Retina (tissue), 1 donor: ENCODE measurements at regions not wholly inside any gene's neighbourhood (a gene's known extent, or its start where the extent isn't known, plus 50 kb on each side); places are given as distances from the start of the nearest gene placed in this dataset.
A peak's percentile ranks its signal among the peaks of the same experiment; 100 is the strongest.

Experiments
- DNase-seq: peaks from one replicate; pipeline ENCODE4 v3.0.0-alpha.2; 2016

DNA sequence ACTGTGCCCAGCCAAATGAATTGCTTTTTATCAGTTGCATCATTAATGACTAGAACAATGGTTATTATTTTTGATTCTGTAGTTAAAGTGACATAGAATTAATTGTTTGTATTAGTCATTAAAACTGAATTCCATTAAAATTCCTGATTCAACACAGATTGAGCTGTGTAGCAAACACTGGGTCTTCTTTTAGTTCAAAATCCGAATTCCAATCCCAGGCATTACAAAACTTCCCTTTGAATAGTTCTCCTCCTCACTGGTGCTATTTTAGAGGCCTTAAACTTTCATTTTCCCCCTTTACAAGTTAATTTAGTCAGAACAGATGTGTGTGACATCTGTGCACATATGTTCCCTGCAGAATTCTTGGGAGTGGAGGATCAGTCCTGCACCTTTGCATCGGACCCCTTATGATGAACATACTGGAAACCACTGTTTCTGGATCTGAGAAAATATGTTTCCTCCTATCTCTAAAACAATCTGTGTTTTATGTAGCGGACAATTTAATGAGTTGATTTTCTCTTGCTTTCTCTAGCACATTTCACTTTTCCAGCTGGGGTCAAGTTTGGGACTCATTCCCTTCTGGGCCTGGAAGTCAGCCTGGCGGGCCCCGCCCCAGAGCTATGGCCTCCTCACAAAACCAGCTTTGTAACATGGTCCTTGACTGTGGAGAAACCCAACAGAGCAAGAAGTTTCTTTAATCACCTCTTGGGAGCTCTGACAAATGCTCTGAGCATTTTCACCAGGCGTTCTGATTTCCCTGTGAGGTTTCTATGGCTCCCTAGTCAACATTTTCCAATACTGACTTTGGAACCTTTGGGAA lies 87.9 kb upstream of the MAMDC2 start:
- no peak for DNase-seq

- DNase-seq = no peak
Measured at GRCh38 chr9:69961843-69962242, 81.8 kb upstream of the MAMDC2 start.

DNA sequence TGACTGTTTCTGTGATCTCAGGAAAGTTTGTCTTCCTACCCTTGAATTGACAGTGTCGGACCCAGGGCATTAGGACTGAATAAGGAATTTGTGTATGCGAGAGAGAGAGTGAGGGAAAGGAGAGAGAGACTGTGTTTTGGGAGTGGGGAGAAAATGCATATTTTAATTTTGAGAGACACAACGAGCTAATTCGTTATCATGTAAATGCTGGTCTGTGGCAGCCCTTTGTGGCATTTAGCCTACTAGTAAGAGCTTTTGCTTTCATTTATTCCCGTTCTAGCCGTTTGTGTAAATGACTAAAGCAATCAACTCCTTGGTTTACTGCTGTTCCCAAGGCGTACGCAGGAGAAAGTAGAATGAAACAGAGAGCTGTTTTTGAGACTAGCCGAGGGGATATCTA lies 79.8 kb upstream of the MAMDC2 start:
- DNase-seq = no peak

DNA sequence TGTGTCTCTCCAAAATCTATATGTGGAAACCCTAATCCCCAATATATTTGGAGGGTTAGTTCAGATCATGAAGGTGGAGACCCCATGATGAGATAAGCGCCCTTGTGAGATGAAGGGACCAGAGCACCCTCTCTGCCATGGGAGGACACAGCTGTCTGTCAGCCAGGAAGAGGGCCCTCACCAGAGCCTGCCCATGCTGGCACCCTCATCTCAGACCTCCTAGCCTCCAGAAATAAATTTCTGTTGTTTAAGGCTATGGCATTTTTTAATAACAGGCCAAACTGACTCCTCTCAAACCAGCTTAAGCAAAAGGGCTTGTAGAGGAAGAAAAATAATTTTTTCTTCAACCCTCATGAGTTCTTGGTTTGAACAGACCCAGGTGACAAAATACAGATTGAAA lies 79.2 kb upstream of the MAMDC2 start:
- DNase-seq = no peak

DNA sequence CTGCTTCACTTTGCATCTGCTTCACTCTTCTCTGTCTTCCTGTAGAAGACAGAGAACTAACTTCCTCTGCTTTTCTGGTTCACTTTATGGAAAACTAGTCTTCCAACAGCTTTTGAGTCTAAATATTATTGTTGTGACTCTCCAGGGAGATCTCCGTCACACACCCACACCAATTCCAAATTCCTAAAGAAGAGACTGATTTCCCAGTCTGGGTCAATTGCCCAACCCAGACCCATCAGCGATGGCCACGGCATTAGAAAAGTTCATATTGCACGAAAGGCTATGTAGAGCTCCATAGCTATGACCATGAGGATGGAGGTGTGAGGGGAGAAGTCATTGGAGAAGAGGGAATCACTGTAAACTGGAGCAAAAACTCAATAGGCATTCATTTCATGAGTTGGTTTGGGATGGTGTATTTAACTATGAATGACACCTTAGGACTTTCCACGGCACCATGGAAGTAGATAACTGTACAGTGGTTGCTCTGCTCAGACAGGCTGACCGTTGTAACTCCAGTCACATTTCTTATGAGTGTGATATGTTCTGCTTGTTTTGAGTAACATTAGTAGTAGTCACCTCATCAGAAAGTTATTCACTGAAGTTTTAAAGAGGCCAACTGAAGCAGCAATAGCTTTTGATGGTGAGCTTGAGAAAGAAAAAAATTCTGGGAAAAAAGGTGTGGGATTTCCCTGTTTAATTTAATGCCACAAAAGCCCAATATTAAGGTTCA lies 78.1 kb upstream of the MAMDC2 start:
- no peak for DNase-seq

GRCh38 chr9:69967344-69967743 lies 76.3 kb upstream of the MAMDC2 start:
- no peak for DNase-seq

DNA sequence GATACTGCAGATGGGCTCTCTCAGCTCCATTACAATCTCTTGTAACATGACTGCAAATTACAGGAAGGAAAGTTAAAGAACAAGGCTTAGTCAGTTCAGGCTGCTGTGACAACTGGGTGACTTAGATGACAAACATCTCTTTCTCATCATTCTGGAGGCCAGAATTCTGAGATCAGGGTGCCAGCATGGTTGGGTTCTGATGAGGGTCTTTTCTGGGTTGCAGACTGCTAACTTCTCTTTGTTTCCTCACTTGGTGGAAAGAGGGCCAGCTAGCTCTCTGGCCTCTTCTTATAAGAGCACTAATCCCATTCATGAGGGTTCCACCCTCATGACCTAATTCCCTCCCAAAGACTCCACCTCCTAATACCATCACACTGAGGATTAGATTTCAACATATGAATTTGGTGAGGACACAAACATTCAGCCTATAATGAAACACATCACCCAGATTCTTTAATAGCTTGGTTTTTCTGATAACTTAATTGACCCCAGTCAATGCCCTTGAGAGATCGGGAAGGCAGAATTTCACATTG lies 73.6 kb upstream of the MAMDC2 start:
- no peak for DNase-seq

DNA sequence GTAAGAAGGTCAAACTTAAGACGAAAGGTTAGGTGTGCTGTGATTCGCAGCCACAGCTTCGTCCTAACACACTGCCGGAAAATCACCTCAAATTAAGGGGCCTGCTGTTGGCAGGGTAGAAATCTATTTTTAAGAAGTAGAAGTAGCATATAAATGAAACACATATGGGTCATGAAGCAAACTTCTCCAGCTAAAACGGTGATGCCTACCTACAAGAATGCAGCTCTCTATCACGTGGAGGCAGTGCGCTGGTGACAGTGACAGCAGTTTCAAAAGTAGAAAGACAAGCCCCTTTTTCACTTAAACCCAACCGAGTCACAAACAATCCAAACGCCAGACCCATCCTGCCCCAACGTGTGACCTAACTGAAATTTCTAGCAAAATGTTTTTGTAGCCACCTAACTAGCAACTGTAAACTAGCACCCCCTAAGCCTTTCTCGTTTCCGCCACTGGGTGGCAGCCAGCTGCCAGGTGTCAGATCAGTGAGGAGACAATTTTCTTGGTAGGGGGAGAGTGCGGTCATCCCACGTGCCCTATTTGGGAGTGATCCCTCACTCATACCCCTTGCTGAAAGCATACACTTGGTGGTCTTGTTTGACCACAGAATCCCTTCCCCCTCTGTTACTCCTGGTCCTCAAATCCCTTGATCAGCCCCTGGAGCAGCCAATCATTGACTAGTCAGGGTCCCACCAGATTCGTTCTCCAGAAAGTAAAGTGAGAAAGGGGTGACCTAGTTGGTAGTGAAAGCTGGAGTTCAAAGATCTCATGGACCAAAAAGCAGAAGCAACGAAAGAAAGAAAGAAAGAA lies 71.8 kb upstream of the MAMDC2 start:
- peak; percentile 77 for DNase-seq

GRCh38 chr9:69975681-69976080 lies 68.0 kb upstream of the MAMDC2 start:
- DNase-seq = no peak

- DNase-seq = no peak
Measured at GRCh38 chr9:69976152-69976551, 67.5 kb upstream of the MAMDC2 start.

DNA sequence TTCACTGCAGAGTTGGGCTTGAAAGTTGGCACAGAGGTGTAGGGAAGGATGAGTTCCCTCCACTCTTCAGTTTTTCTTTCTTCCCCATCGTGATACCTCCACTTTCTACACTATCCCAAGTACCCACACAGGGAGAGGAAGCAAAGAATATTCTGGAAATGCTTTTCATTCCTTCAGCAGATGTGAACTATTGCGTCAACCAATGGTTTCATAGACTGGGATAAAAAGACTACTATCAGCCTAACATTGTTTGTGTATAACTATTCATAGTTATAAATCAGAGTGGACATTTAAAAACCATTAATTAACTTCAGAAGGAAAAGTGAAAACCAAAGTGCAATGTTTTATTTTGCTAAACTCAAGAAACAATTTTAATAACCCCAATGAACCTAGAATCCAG lies 63.6 kb upstream of the MAMDC2 start:
- no peak for DNase-seq

DNA sequence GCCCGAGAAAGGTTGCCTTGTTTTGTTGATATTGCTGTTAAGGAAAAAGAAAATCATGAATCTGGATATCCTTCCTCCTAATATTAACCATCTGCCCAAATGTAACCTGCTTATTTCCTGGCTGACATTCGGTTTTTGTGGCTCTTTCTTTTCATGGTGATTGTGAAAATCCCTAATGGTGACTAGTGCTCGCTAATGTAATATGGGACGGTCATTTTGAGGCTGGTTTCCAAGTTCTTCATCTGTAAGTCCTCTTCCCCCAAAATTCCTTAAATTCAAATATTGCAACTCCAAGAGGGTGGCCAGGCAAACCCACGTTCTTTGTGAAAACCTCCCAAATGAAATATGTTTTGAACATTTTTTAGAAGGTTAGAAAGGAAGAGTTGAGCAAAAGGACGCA lies 63.1 kb upstream of the MAMDC2 start:
- DNase-seq = no peak

DNA sequence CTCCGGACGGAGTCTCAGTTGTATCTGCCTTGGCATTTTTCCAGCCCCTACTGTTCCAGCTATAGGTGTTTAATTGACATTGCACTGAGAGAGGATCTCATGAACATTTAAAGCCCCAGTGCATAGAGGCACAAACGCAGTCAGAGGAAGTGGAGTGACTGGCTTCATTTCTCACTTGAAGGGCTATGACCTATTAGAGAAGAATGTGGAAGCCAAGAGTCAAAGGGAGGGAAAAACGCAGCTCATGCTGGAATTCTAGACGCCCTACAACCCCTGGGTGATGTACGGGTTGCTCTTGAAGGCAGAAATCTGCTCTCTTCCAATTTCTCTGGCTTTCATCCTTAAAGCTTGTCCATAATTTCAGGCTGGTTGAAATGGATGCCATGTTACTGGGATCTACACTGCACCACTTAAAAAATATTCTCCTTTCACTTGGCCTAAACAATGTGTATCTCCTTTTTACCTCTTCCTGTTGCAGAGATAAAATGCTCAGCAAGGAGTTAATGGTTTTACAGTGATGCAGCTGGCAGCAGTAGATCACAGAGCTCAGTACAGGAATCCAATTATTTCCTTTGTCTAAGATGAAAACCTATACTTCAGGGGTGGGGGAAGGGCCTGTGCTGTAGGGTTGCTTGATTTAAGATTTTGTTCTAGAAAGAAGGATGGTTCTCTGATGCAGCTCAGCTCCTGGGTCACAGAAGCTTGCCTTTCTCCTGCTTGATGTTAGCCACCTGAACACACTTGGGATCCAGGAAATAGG lies 61.8 kb upstream of the MAMDC2 start:
- no peak for DNase-seq

DNA sequence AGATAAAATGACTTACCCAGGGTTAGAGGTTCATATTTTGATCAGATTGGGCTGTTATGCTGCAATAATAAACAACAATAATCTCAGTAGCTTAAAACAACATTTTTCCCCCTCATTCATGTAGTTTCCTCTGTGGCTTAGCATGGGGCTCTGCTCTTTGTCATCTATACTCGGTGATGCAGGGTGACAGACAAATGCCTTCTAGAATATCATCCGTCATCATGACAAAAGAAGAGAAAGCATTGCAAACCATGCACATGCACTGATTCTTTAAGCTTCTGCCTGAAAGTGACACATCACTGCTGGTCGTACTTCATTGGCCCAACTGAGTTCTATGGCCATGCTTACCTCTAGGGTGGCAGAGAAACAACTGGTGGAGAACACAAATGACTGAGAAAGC lies 58.8 kb upstream of the MAMDC2 start:
- DNase-seq = no peak

DNA sequence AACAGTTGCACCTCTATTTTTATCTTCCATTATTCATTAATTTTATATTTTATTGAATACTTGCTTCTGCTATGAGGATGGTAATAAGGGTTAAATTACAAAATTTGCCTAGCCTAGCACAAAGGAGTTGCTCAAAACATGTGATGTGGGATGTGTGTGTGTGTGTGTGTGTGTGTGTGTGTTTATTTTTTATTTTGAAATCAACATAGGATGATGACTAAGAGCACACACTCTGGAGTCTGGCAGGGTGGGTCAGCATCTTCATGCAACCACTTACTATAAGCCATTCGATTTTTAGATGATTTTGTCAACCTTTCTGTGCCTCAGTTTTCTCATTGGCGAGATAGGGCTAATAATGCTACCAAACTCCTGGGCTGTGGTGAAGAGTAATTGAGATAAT lies 57.7 kb upstream of the MAMDC2 start:
- no peak for DNase-seq

DNA sequence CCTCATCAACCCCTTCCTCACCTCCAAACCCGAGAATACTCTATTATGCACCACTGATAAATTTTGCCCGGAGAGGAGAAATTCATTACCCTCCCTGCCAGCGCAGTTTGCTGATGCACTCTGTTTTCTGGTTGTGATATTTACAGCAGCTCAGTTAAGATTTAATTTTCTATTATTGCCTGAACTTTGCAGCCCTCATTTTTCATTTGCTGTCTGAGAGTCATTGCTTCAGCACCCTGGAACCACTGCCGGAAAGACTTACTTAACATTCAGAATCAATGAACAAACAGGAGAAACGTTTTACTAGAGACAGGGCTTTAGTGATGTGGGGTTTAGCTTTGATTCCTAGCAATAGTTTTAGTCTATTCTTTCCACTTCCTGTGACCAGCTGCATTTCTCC lies 56.7 kb upstream of the MAMDC2 start:
- DNase-seq = no peak

- no peak for DNase-seq
Measured at GRCh38 chr9:69987457-69987856, 56.2 kb upstream of the MAMDC2 start.

- no peak for DNase-seq
Measured at GRCh38 chr9:69993110-69993509, 50.5 kb upstream of the MAMDC2 start.
